Naive thymus-derived CD4-positive, alpha-beta T cell (primary cell): ENCODE measurements at regions not wholly inside any gene's neighbourhood (a gene's known extent, or its start where the extent isn't known, plus 50 kb on each side); places are given as distances from the start of the nearest gene placed in this dataset.

Experiments
- ATAC-seq: fragments of 150-1000 bp; cut with Tn5 transposase; 2 replicates; pipeline ENCODE4 v1.10.0; 2021; ENCODE audit warnings: mild to moderate bottlenecking, moderate library complexity
- CTCF ChIA-PET: fragments of 350-600 bp; sonication (Branson Sonifier 250); formaldehyde crosslinking; loops from one replicate; lab custom pipeline; 2021; ENCODE audit warnings: antibody characterized with exemption; lab: Charles Lee
- POLR2A ChIA-PET: fragments of 350-600 bp; sonication (Branson Sonifier 250); formaldehyde crosslinking; loops from one replicate; lab custom pipeline; 2021; ENCODE audit warnings: antibody characterized with exemption, inconsistent platforms; lab: Charles Lee
- DNase-seq, 9 donors: peaks; one replicate each; pipeline versions ENCODE4 v3.0.0 to v3.0.0-alpha.2; 2020 to 2022; ENCODE audit warnings: mixed read lengths in 1 of 9
- H3K27ac ChIP-seq: one replicate; pipeline ENCODE4 v1.7.0; 2013; ENCODE audit warnings: mild to moderate bottlenecking, low read depth, low read length, moderate library complexity
- H3K27me3 ChIP-seq, 2 donors: one replicate each; pipeline ENCODE4 v1.7.0; 2013; ENCODE audit warnings: low read length in 2 of 2, mild to moderate bottlenecking in 2 of 2, moderate library complexity in 2 of 2; ENCODE audit not compliant: control insufficient read depth in 2 of 2, insufficient read depth in 2 of 2
- H3K36me3 ChIP-seq, 3 experiments: 1 replicate in 2 of 3; 2 replicates in 1 of 3; pipeline ENCODE4 v1.7.0; 2013; ENCODE audit warnings: low read length in 3 of 3, mild to moderate bottlenecking in 3 of 3, moderate library complexity in 1 of 3; ENCODE audit not compliant: insufficient read depth in 3 of 3, control insufficient read depth in 2 of 3
- H3K4me1 ChIP-seq, 2 donors: one replicate each; pipeline ENCODE4 v1.7.0; 2013; ENCODE audit warnings: low read length in 2 of 2, mild to moderate bottlenecking in 2 of 2, moderate library complexity in 1 of 2; ENCODE audit not compliant: control insufficient read depth in 2 of 2, insufficient read depth in 2 of 2
- H3K4me3 ChIP-seq: 2 replicates; pipeline ENCODE4 v1.7.0; 2013; ENCODE audit warnings: mild to moderate bottlenecking, low read length
- H3K9me3 ChIP-seq, 3 experiments: 1 replicate in 2 of 3; 2 replicates in 1 of 3; pipeline ENCODE4 v1.7.0; 2013; ENCODE audit warnings: low read length in 3 of 3; ENCODE audit not compliant: control insufficient read depth in 2 of 3
- H3K27ac Mint-ChIP-seq, 9 donors: one replicate each; pipeline ENCODE4 v1.8.0; 2020 to 2022; ENCODE audit warnings: mixed read lengths in 9 of 9, mild to moderate bottlenecking in 8 of 9, moderate library complexity in 5 of 9, inconsistent platforms in 2 of 9
- H3K27me3 Mint-ChIP-seq, 5 donors: one replicate each; pipeline ENCODE4 v1.8.0; 2021 to 2022; ENCODE audit warnings: mixed read lengths in 5 of 5, mild to moderate bottlenecking in 1 of 5
- H3K36me3 Mint-ChIP-seq, 5 donors: one replicate each; pipeline ENCODE4 v1.8.0; 2020 to 2022; ENCODE audit warnings: mixed read lengths in 5 of 5, mild to moderate bottlenecking in 3 of 5, inconsistent platforms in 1 of 5
- H3K4me1 Mint-ChIP-seq, 7 donors: one replicate each; pipeline ENCODE4 v1.8.0; 2020 to 2022; ENCODE audit warnings: mixed read lengths in 7 of 7, mild to moderate bottlenecking in 3 of 7, inconsistent platforms in 1 of 7
- H3K4me3 Mint-ChIP-seq, 10 donors: one replicate each; pipeline ENCODE4 v1.8.0; 2020 to 2022; ENCODE audit warnings: mild to moderate bottlenecking in 10 of 10, mixed read lengths in 10 of 10, moderate library complexity in 6 of 10, inconsistent platforms in 2 of 10
- H3K9me3 Mint-ChIP-seq, 11 donors: one replicate each; pipeline ENCODE4 v1.8.0; 2020 to 2022; ENCODE audit warnings: mixed read lengths in 11 of 11, mild to moderate bottlenecking in 4 of 11, inconsistent platforms in 1 of 11, moderate library complexity in 1 of 11
- intact Hi-C, 2 donors: fragments of 100-400 bp; cut with micrococcal nuclease; formaldehyde crosslinking; loops; one replicate each; pipeline ENCODE4 v1.15.1; 2023

DNA sequence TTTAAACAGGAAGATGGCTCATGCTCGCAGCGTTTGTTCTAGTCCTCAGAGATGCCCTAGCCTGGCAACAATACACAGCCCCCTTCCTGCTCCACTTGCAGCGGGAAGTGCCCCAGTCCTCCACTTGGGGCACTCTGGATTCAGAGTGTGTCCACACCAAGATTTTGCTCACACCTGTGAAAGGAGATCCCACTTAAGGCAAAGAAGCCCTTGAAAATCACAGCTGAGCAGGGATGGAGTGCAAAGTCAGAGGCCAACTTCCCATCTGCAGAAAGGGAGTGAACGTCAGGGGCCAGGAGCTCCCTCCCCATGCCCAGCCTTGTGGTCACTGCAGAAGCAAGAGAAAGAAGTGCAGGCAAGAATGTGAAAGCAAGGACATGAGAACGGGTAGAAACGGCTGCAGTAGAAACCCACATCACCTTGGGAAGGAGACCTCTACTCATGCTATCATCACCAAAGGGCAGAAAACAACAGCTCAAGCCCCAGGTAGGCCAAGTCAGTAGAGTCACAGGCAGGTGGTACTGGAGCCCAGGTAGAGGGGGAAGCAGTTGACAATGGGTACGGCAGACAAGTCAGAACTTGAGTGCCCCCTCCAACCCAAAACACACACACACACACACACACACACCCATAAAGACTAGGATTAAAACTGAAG lies 157.4 kb downstream of the BUD13 start:
- H3K27me3 ChIP-seq: no peaks in the 10 kb centered on the region
- H3K27ac Mint-ChIP-seq: no peak overlapping the region
- H3K9me3 ChIP-seq: no peaks in the 10 kb centered on the region
- ATAC-seq: no peak
- ChIA-PET POLR2A (no interaction called here), CTCF (no interaction called here)
- intact Hi-C loops: no loop called here
- no peak for DNase-seq
- peaks cover 1 to 26% (median 16%) of the 10 kb centered on the region in 5 donors for H3K27me3 Mint-ChIP-seq
- no peaks in the 10 kb centered on the region for H3K36me3 Mint-ChIP-seq
- no peak overlapping the region for H3K4me3 ChIP-seq
- no peak overlapping the region for H3K4me3 Mint-ChIP-seq
- H3K4me1 ChIP-seq: no peaks in the 10 kb centered on the region
- no peaks in the 10 kb centered on the region for H3K4me1 Mint-ChIP-seq
- H3K36me3 ChIP-seq: no peaks in the 10 kb centered on the region
- H3K9me3 Mint-ChIP-seq: peaks cover 0 to 6% (median 2%) of the 10 kb centered on the region in 11 donors
- no peak overlapping the region for H3K27ac ChIP-seq

DNA sequence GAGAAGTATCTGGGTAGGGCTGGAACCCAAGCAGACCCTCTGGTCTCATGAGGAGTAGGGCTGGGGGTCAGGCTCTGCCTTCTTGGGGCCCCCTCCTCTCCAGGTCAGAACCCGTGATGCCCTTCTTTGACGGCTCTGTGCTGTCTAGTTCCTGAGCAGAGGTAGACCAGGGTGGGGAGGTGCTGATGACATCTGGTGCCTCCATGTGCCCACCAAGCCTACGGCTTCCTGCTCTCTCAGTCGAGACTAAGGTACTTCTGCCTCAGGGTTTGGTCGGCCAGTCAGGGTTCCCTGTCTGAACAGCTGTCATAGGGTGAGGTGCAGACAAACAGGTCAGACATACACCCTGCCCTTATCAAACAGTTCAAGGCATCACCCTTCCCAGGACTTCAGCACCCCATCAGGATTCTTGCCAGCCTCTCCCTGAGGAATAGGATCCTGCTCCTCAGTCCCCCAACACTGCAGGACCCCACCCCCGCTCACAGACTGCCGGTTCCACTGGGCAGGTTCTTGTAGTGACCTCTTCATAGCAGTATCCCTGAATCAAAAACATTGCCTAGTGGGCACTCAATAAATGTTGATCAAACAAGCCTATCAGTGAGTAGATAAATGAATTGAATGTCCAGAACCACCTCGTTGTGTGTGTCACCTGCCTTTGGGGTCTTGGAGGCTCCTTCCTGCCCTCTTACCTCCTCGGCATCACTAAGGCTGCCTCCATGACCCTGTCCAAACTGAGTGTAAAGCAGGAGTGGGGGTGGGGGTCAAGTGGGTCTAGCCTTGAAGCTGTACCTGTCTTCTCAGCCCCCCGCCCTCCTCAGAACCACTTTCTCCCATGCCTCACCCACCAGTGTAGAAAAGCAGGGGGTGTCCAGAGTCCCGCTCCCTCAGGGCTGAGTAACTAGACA lies 158.2 kb downstream of the BUD13 start:
- ATAC-seq: no peak
- Mint-ChIP-seq H3K4me3 (no peak overlapping the region), H3K9me3 (peaks cover 0 to 6% (median 2%) of the 10 kb centered on the region in 11 donors), H3K4me1 (no peaks in the 10 kb centered on the region), H3K27ac (no peak overlapping the region), H3K36me3 (no peaks in the 10 kb centered on the region), H3K27me3 (peaks cover 1 to 32% (median 16%) of the 10 kb centered on the region in 5 donors)
- H3K9me3 ChIP-seq: no peaks in the 10 kb centered on the region
- no peak overlapping the region for H3K4me3 ChIP-seq
- CTCF ChIA-PET: no interaction called here
- no peaks in the 10 kb centered on the region for H3K4me1 ChIP-seq
- DNase-seq: no peak
- POLR2A ChIA-PET: no interaction called here
- intact Hi-C loops: no loop called here
- H3K27me3 ChIP-seq: no peaks in the 10 kb centered on the region
- no peak overlapping the region for H3K27ac ChIP-seq
- no peaks in the 10 kb centered on the region for H3K36me3 ChIP-seq

DNA sequence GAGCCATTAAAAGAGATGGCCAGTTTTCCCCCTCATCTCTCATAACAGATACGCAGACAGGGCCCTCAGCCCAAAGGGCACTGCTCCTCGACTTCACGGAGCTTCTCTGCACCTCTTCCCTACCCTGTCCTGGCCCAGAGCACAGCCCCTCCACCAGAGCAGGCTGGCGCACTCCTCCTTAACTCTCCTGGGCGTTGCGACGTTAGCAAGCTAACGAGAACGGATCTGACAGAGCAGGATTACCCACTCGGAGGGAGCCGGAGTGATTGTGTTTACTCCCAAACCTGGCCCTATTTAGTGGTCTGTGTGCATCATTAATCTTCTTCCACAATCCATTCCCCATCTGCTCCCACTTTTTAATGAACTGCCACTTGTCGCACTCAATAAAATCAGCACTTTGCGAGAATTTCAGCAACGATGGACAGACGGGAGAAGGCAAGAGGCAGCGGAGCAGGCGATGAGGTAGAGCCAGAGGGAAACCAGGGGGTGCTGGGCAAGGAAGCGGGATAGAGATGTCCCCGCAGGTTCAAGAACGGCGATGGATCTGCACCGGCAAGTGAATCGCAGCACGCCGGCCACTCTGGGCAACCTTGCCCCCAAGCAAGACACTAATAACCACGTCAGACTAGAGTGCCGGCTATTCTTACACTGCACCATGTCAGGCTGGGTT lies 159.4 kb downstream of the BUD13 start:
- H3K9me3 ChIP-seq: no peaks in the 10 kb centered on the region
- no peaks in the 10 kb centered on the region for H3K4me1 ChIP-seq
- ChIA-PET CTCF (no interaction called here), POLR2A (no interaction called here)
- no peaks in the 10 kb centered on the region for H3K36me3 ChIP-seq
- no peak for ATAC-seq
- H3K4me3 ChIP-seq: no peak overlapping the region
- DNase-seq: no peak
- intact Hi-C loops: no loop called here
- Mint-ChIP-seq H3K27me3 (peaks cover 1 to 32% (median 14%) of the 10 kb centered on the region in 5 donors), H3K4me1 (no peaks in the 10 kb centered on the region), H3K36me3 (no peaks in the 10 kb centered on the region), H3K4me3 (no peak overlapping the region), H3K9me3 (peaks cover 0 to 6% (median 0%) of the 10 kb centered on the region in 11 donors), H3K27ac (no peak overlapping the region)
- H3K27me3 ChIP-seq: no peaks in the 10 kb centered on the region
- H3K27ac ChIP-seq: no peak overlapping the region

DNA sequence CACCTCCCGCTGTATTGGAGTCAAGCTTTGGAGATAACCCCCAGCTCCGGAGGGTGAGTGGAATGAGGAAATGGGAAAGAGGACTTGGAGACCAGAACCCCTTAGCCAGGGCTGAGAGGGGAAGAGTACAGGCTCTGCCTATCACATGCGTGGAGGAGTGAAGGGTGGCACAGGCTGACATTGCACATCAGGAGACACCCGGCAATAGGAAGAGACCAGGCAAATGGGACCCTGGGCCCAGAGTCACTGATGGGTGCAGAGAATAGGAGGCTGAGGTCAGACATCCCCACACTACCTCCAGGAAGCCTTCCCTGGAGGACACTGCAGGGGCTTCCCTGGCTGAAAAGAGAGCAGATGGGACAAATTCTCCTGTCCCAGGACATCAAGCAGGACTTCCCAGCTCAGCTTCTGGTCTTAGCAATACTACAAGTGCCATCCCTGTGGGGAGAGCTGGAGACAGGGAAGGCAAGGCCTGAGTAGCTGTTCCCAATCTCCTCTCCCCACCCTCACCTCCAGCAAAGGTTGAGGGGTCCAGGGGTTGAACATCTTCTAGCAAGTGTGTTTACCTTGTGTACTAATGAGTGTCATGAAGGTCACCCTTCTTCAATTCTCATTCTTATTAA lies 160.7 kb downstream of the BUD13 start:
- Mint-ChIP-seq H3K9me3 (peaks cover 0 to 6% (median 0%) of the 10 kb centered on the region in 11 donors), H3K4me1 (no peaks in the 10 kb centered on the region), H3K27ac (no peak overlapping the region), H3K4me3 (no peak overlapping the region), H3K36me3 (no peaks in the 10 kb centered on the region), H3K27me3 (peaks cover 0 to 39% (median 24%) of the 10 kb centered on the region in 5 donors)
- CTCF ChIA-PET: no interaction called here
- Histone ChIP-seq H3K36me3 (no peaks in the 10 kb centered on the region), H3K4me3 (no peak overlapping the region), H3K9me3 (no peaks in the 10 kb centered on the region), H3K27me3 (no peaks in the 10 kb centered on the region), H3K27ac (no peak overlapping the region), H3K4me1 (no peaks in the 10 kb centered on the region)
- DNase-seq (no peak), ATAC-seq (no peak)
- POLR2A ChIA-PET: no interaction called here
- intact Hi-C loops: no loop called here

DNA sequence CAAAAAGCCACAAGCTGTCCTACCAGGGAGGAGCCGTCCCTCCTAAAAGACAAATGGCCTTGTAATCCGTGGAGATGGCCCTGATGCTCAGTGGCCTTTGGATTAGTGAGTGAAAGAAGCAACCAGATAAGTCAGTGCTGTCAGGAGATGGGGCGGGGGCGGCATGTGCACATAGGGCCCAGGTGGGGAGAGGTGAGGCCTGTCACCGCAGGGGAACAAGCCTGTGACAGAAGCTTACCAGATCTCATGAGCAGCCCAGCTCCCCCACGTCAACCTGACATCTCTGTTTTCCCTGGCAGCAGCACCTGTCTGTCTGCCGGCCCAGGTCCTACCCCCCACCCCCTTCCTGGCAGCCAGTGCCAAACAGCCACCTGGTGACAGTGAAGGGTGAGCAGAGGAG lies 162.6 kb downstream of the BUD13 start:
- intact Hi-C loops: no loop called here
- Mint-ChIP-seq H3K4me3 (no peak overlapping the region), H3K9me3 (peaks cover 0 to 8% (median 2%) of the 10 kb centered on the region in 11 donors), H3K36me3 (no peaks in the 10 kb centered on the region), H3K4me1 (no peaks in the 10 kb centered on the region), H3K27ac (no peak overlapping the region), H3K27me3 (peaks cover 0 to 47% (median 30%) of the 10 kb centered on the region in 5 donors)
- ChIA-PET POLR2A (no interaction called here), CTCF (no interaction called here)
- no peak overlapping the region for H3K27ac ChIP-seq
- no peaks in the 10 kb centered on the region for H3K9me3 ChIP-seq
- H3K36me3 ChIP-seq: no peaks in the 10 kb centered on the region
- DNase-seq (no peak), ATAC-seq (no peak)
- H3K4me3 ChIP-seq: no peak overlapping the region
- no peaks in the 10 kb centered on the region for H3K27me3 ChIP-seq
- H3K4me1 ChIP-seq: no peaks in the 10 kb centered on the region

DNA sequence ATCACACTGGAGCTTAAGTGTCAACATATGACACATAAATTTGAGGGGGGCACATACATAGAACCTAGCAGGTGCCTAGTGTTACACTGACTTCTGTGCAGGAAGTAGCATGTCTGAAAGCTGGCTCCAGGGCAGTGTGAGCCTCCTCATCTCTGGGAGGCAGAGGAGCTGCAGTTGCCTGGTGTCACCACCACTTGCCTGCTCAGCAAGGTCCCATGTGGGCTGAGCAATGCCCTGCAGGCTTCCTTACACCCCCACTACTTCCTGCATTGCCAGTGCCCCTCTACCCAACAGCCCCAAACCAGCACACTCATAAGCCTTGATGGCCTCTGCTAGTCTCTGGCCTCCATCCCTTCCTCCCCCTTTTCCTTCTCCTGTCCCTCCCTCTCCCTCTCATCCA lies 165.8 kb downstream of the BUD13 start:
- Mint-ChIP-seq H3K27ac (no peak overlapping the region), H3K36me3 (no peaks in the 10 kb centered on the region), H3K27me3 (peaks cover 0 to 62% (median 25%) of the 10 kb centered on the region in 5 donors), H3K4me1 (peaks cover 0 to 2% (median 0%) of the 10 kb centered on the region in 7 donors), H3K9me3 (peaks cover 0 to 8% (median 4%) of the 10 kb centered on the region in 11 donors), H3K4me3 (no peak overlapping the region)
- ChIA-PET POLR2A (no interaction called here), CTCF (no interaction called here)
- H3K36me3 ChIP-seq: no peaks in the 10 kb centered on the region
- no peak for DNase-seq
- no peaks in the 10 kb centered on the region for H3K27me3 ChIP-seq
- no peak for ATAC-seq
- H3K4me1 ChIP-seq: no peaks in the 10 kb centered on the region
- no peak overlapping the region for H3K27ac ChIP-seq
- intact Hi-C loops: no loop called here
- H3K4me3 ChIP-seq: no peak overlapping the region
- H3K9me3 ChIP-seq: no peaks in the 10 kb centered on the region
